ENCODE measurements at regions not wholly inside any gene's neighbourhood (a gene's known extent, or its start where the extent isn't known, plus 50 kb on each side); places are given as distances from the start of the nearest gene placed in this dataset.

DNA sequence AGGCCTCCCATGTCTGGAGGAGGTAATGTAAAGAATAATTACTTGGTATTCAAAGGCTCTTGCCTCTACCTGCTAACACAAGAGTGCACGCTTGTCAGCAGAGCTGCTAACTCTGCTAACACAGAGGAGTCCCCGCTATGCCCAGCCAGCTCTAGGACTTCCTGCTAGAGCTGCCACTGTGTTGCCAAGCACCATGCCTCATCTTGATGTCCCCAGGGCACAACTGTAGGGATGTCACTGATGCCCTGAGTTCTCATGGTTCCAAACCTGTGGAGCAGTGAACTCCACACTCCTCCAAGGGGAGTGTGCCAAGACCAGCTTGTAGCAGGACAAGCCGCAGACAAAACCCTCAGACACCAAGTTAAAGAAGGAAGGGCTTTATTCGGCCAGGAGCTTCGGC, 55.3 kb upstream of the CLDN24 start:
- no peak overlapping the region for H2BK20ac ChIP-seq (ENCODE audit: low read depth, low read length)
- H2BK120ac ChIP-seq (ENCODE audit: low read depth, low read length) = no peak overlapping the region
- no peak overlapping the region for H3K27ac ChIP-seq (ENCODE audit: insufficient read depth, low read length)
- no peak overlapping the region for H3K4me2 ChIP-seq (ENCODE audit: low read depth, low read length)
- no peaks in the 10 kb centered on the region for H3K4me1 ChIP-seq (ENCODE audit: control insufficient read depth, insufficient read depth, low read length)
- no TSS peak for BruUV-seq (replicated peaks)
- no peak overlapping the region for H3K4me3 ChIP-seq (ENCODE audit: insufficient read depth, low read depth, low read length)
- WGBS, 2 experiments (ENCODE audit: extremely low coverage in 2 of 2, insufficient read length in 1 of 2) = 81% methylated on average over 3 of the region's 5 CpGs; no CpG with 5 or more reads in 1 of the 2 experiments
- peaks cover 6% of the 10 kb centered on the region for H3K9me3 ChIP-seq (ENCODE audit: control insufficient read depth, insufficient read depth, low read length)
- H2AK9ac ChIP-seq (replicated peaks; ENCODE audit: low read depth, low read length, poor library complexity) = no peak overlapping the region
- H3K18ac ChIP-seq (ENCODE audit: low read depth, low read length) = no peak overlapping the region
- no peaks in the 10 kb centered on the region for H3K79me1 ChIP-seq (ENCODE audit: low read depth in 1 of 2, low read length in 2 of 2)
- ATAC-seq (ENCODE audit: low read depth) (no peak), DNase-seq (no peak)
- no peak overlapping the region for H3K4ac ChIP-seq (ENCODE audit: low read depth, low read length)
- ChIA-PET POLR2A (ENCODE audit: unreplicated experiment) (no interaction called here), CTCF (no interaction called here)
- H3K56ac ChIP-seq (ENCODE audit: extremely low read depth, insufficient read depth, low read length) = no peak overlapping the region
- no peak for TF ChIP-seq FOS (IDR thresholded peaks at IDR 0.05; ENCODE audit: low read depth, low read length)
- TF ChIP-seq RFX5 (IDR thresholded peaks at IDR 0.05; ENCODE audit: low read depth, low read length) = no peak
- no peak for TF ChIP-seq NFE2L2 (IDR thresholded peaks at IDR 0.05; ENCODE audit: low read depth, low read length)
- TF ChIP-seq, protein P1, sequence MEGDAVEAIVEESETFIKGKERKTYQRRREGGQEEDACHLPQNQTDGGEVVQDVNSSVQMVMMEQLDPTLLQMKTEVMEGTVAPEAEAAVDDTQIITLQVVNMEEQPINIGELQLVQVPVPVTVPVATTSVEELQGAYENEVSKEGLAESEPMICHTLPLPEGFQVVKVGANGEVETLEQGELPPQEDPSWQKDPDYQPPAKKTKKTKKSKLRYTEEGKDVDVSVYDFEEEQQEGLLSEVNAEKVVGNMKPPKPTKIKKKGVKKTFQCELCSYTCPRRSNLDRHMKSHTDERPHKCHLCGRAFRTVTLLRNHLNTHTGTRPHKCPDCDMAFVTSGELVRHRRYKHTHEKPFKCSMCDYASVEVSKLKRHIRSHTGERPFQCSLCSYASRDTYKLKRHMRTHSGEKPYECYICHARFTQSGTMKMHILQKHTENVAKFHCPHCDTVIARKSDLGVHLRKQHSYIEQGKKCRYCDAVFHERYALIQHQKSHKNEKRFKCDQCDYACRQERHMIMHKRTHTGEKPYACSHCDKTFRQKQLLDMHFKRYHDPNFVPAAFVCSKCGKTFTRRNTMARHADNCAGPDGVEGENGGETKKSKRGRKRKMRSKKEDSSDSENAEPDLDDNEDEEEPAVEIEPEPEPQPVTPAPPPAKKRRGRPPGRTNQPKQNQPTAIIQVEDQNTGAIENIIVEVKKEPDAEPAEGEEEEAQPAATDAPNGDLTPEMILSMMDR (conservative IDR thresholded peaks at IDR 0.05; ENCODE audit: low read depth, low read length) = no peak
- no peak for TF ChIP-seq RAD21 (IDR thresholded peaks at IDR 0.05; ENCODE audit: low read length)
- no peak for TF ChIP-seq BHLHE40 (IDR thresholded peaks at IDR 0.05; ENCODE audit: low read depth, low read length)
- TF ChIP-seq MAFK (IDR thresholded peaks at IDR 0.05; ENCODE audit: low read depth, low read length) = no peak
- no peak for TF ChIP-seq ELK1 (IDR thresholded peaks at IDR 0.05; ENCODE audit: borderline replicate concordance, low read depth, low read length)
- no peak for TF ChIP-seq USF2 (IDR thresholded peaks at IDR 0.05; ENCODE audit: low read depth, low read length)
- TF ChIP-seq RCOR1 (IDR thresholded peaks at IDR 0.05; ENCODE audit: insufficient replicate concordance, low read length) = no peak
- H4K8ac ChIP-seq (ENCODE audit: low read depth in 2 of 2, low read length in 2 of 2) = no peak overlapping the region
- dilution Hi-C loops (cut with HindIII; ENCODE audit: low sequenced_read_pairs, unreplicated experiment) = no loop called here
- H2BK15ac ChIP-seq (ENCODE audit: low read depth, low read length) = no peak overlapping the region
- H3K14ac ChIP-seq (replicated peaks; ENCODE audit: low read depth, low read length) = no peak overlapping the region
- no peak overlapping the region for H3K9ac ChIP-seq (ENCODE audit: low read depth, low read length)
- peaks cover 11% of the 10 kb centered on the region for H3K27me3 ChIP-seq (ENCODE audit: control insufficient read depth, insufficient read depth, low read length)
- no peaks in the 10 kb centered on the region for H3K36me3 ChIP-seq (ENCODE audit: control insufficient read depth, insufficient read depth, low read length)
- H3K9me1 ChIP-seq (ENCODE audit: insufficient read depth, low read length) = no peaks in the 10 kb centered on the region
- H2AK5ac ChIP-seq (ENCODE audit: low read depth, low read length) = no peak overlapping the region
- no peak overlapping the region for H4K5ac ChIP-seq (ENCODE audit: low read depth, low read length)
- no peak overlapping the region for H2AFZ ChIP-seq (replicated peaks; ENCODE audit: low read length, poor library complexity)
- no peak overlapping the region for H2BK5ac ChIP-seq (ENCODE audit: low read depth, low read length, poor library complexity, severe bottlenecking)
- no peak overlapping the region for H3K23ac ChIP-seq (ENCODE audit: low read depth, low read length)
- H4K20me1 ChIP-seq (ENCODE audit: insufficient read depth, low read length) = no peaks in the 10 kb centered on the region
- intact Hi-C loops (cut with micrococcal nuclease) = no loop called here
- no peak overlapping the region for H4K91ac ChIP-seq (ENCODE audit: insufficient read depth, low read depth, low read length)
- in situ Hi-C loops (cut with MboI; ENCODE audit: low sequenced_read_pairs) = no loop called here
